Neutrophil (primary cell): ENCODE measurements at regions not wholly inside any gene's neighbourhood (a gene's known extent, or its start where the extent isn't known, plus 50 kb on each side); places are given as distances from the start of the nearest gene placed in this dataset.

Experiments
- H3K27ac ChIP-seq: fragments of 200-600 bp; sonication (generic); 2 replicates; pipeline ENCODE4 v1.5.1; 2016; ENCODE audit warnings: mild to moderate bottlenecking, moderate library complexity
- H3K27me3 ChIP-seq: fragments of 200-600 bp; sonication (generic); 2 replicates; pipeline ENCODE4 v1.6.0; 2016; ENCODE audit warnings: mild to moderate bottlenecking
- H3K36me3 ChIP-seq: fragments of 200-600 bp; sonication (generic); 2 replicates; pipeline ENCODE4 v1.5.1; 2017
- H3K4me1 ChIP-seq, 2 experiments: fragments of 200-600 bp in 1 of 2; sonication (generic) in 1 of 2; 1 replicate in 1 of 2; 2 replicates in 1 of 2; pipeline versions ENCODE4 v1.5.1 to v1.6.1; 2013 to 2016; ENCODE audit warnings: low read depth in 1 of 2, low read length in 1 of 2, mild to moderate bottlenecking in 1 of 2, moderate library complexity in 1 of 2; ENCODE audit not compliant: control insufficient read depth in 1 of 2, insufficient read depth in 1 of 2
- H3K4me3 ChIP-seq, 2 experiments: fragments of 200-600 bp in 1 of 2; sonication (generic) in 1 of 2; 1 replicate in 1 of 2; 2 replicates in 1 of 2; pipeline ENCODE4 v1.5.1; 2013 to 2016; ENCODE audit warnings: low read depth in 1 of 2, low read length in 1 of 2, mild to moderate bottlenecking in 1 of 2, moderate library complexity in 1 of 2
- H3K9me3 ChIP-seq: fragments of 200-600 bp; sonication (generic); 2 replicates; pipeline ENCODE4 v1.5.1; 2016
- CTCF ChIP-seq: fragments of 200-600 bp; sonication (generic); IDR thresholded peaks from 2 replicates; pipeline ENCODE4 v1.5.1; 2016; ENCODE audit warnings: antibody characterized with exemption

- Histone ChIP-seq H3K27ac (no peak overlapping the region), H3K27me3 (no peaks in the 10 kb centered on the region), H3K9me3 (no peaks in the 10 kb centered on the region), H3K4me1 (no peaks in the 10 kb centered on the region), H3K4me3 (no peak overlapping the region), H3K36me3 (no peaks in the 10 kb centered on the region)
- TF ChIP-seq CTCF: no peak
Measured at GRCh38 chr1:163970699-163971098, 588.3 kb upstream of the PBX1 start.

GRCh38 chr1:163973586-163973985 is 585.4 kb upstream of the PBX1 start:
- Histone ChIP-seq H3K4me1 (no peaks in the 10 kb centered on the region), H3K9me3 (no peaks in the 10 kb centered on the region), H3K36me3 (no peaks in the 10 kb centered on the region), H3K4me3 (no peak overlapping the region), H3K27me3 (no peaks in the 10 kb centered on the region), H3K27ac (no peak overlapping the region)
- TF ChIP-seq CTCF: no peak

GRCh38 chr1:163974120-163974519 is 584.9 kb upstream of the PBX1 start:
- H3K4me1 ChIP-seq: no peaks in the 10 kb centered on the region
- no peaks in the 10 kb centered on the region for H3K36me3 ChIP-seq
- no peak overlapping the region for H3K4me3 ChIP-seq
- TF ChIP-seq CTCF: no peak
- no peaks in the 10 kb centered on the region for H3K27me3 ChIP-seq
- H3K9me3 ChIP-seq: no peaks in the 10 kb centered on the region
- no peak overlapping the region for H3K27ac ChIP-seq

- H3K27me3 ChIP-seq: no peaks in the 10 kb centered on the region
- no peak for TF ChIP-seq CTCF
- H3K36me3 ChIP-seq: no peaks in the 10 kb centered on the region
- no peaks in the 10 kb centered on the region for H3K4me1 ChIP-seq
- H3K9me3 ChIP-seq: no peaks in the 10 kb centered on the region
- no peak overlapping the region for H3K27ac ChIP-seq
- H3K4me3 ChIP-seq: no peak overlapping the region
Measured at GRCh38 chr1:163980394-163980793, 578.6 kb upstream of the PBX1 start.

GRCh38 chr1:163981500-163982030 is 577.4 kb upstream of the PBX1 start:
- no peak overlapping the region for H3K4me3 ChIP-seq
- TF ChIP-seq CTCF: no peak
- H3K36me3 ChIP-seq: no peaks in the 10 kb centered on the region
- H3K9me3 ChIP-seq: no peaks in the 10 kb centered on the region
- H3K4me1 ChIP-seq: no peaks in the 10 kb centered on the region
- H3K27ac ChIP-seq: no peak overlapping the region
- H3K27me3 ChIP-seq: no peaks in the 10 kb centered on the region

- Histone ChIP-seq H3K36me3 (no peaks in the 10 kb centered on the region), H3K4me3 (no peak overlapping the region), H3K9me3 (no peaks in the 10 kb centered on the region), H3K27ac (no peak overlapping the region), H3K27me3 (no peaks in the 10 kb centered on the region), H3K4me1 (no peaks in the 10 kb centered on the region)
- TF ChIP-seq CTCF: no peak
Measured at GRCh38 chr1:163983097-163983496, 575.9 kb upstream of the PBX1 start.
